NOMO-1 treated with dmso at 0.1 percent for 144 hours (cell line): ENCODE measurements at regions not wholly inside any gene's neighbourhood (a gene's known extent, or its start where the extent isn't known, plus 50 kb on each side); places are given as distances from the start of the nearest gene placed in this dataset.
"Not testable (repeated sequence)": the region's sequence is repeated elsewhere in the genome, so short reads cannot be mapped to it uniquely, and the experiment has no call there.

Experiments
- DNase-seq: peaks from one replicate; lab custom pipeline; 2025; ENCODE audit not compliant: unreplicated experiment; lab: John Stamatoyannopoulos, UW

- DNase-seq: no peak
These were observed 689.3 kb downstream of the CENPC start for GRCh38 chr4:66855956-66856355.

- no peak for DNase-seq
These were observed 691.5 kb downstream of the CENPC start for GRCh38 chr4:66853845-66854244.

GRCh38 chr4:66852843-66853242 is 692.5 kb downstream of the CENPC start:
- DNase-seq: no peak

GRCh38 chr4:66849596-66849995 is 695.7 kb downstream of the CENPC start:
- no peak for DNase-seq

- DNase-seq: no peak
These were observed 702.6 kb downstream of the CENPC start for GRCh38 chr4:66842724-66843088.

- no peak for DNase-seq
These were observed 703.1 kb downstream of the CENPC start for GRCh38 chr4:66842026-66842723.

GRCh38 chr4:66840178-66840577 is 705.1 kb downstream of the CENPC start:
- no peak for DNase-seq

GRCh38 chr4:66837279-66837922 is 707.9 kb downstream of the CENPC start:
- no peak for DNase-seq

- no peak for DNase-seq
These were observed 716.0 kb downstream of the CENPC start for GRCh38 chr4:66829310-66829709.

GRCh38 chr4:66820681-66821080 is 724.6 kb downstream of the CENPC start:
- no peak for DNase-seq

- DNase-seq: no peak
These were observed 731.0 kb downstream of the CENPC start for GRCh38 chr4:66814277-66814676.

- DNase-seq: no peak
These were observed 739.7 kb downstream of the CENPC start for GRCh38 chr4:66805582-66805981.

- no peak for DNase-seq
These were observed 740.3 kb downstream of the CENPC start for GRCh38 chr4:66804979-66805378.

- no peak for DNase-seq
These were observed 747.7 kb downstream of the CENPC start for GRCh38 chr4:66797608-66798007.

- no peak for DNase-seq
These were observed 749.6 kb downstream of the CENPC start for GRCh38 chr4:66795724-66796123.

- DNase-seq: no peak
These were observed 750.8 kb downstream of the CENPC start for GRCh38 chr4:66794390-66795034.

GRCh38 chr4:66791686-66792085 is 753.6 kb downstream of the CENPC start:
- DNase-seq: no peak

- no peak for DNase-seq
These were observed 759.8 kb downstream of the CENPC start for GRCh38 chr4:66785479-66785878.

- not testable (repeated sequence) for DNase-seq
These were observed 762.6 kb downstream of the CENPC start for GRCh38 chr4:66782751-66783150.

GRCh38 chr4:66777097-66777496 is 768.2 kb downstream of the CENPC start:
- DNase-seq: no peak

GRCh38 chr4:66769441-66769840 is 775.9 kb downstream of the CENPC start:
- no peak for DNase-seq

- no peak for DNase-seq
These were observed 777.9 kb downstream of the CENPC start for GRCh38 chr4:66767442-66767841.
